IMR-90 (cell line): ENCODE measurements at regions not wholly inside any gene's neighbourhood (a gene's known extent, or its start where the extent isn't known, plus 50 kb on each side); places are given as distances from the start of the nearest gene placed in this dataset.

Experiments used
- ATAC-seq: fragments of 200-7000 bp; cut with Tn5 transposase; 2 replicates; pipeline ENCODE4 v1.9.1; 2020; ENCODE audit warnings: low read depth, mild to moderate bottlenecking, moderate library complexity
- BruUV-seq: library from RNA; stranded (reverse); fragments of 400-500 nt; replicated peaks from 2 replicates; lab custom pipeline; 2021; lab: Mats Ljungman, UMichigan
- CTCF ChIA-PET: fragments of 300-600 bp; formaldehyde crosslinking; extraction: SDS; loops from one replicate; lab custom pipeline; 2021; ENCODE audit warnings: antibody characterized with exemption; lab: Yijun Ruan, JAX
- POLR2A ChIA-PET: fragments of 300-600 bp; sonication (Branson Sonifier 250); formaldehyde crosslinking; loops from one replicate; lab custom pipeline; 2022; ENCODE audit warnings: antibody characterized with exemption; ENCODE audit not compliant: unreplicated experiment; lab: Charles Lee
- DNase-seq: peaks from one replicate; pipeline ENCODE4 v3.0.0; 2013
- H2AFZ ChIP-seq: replicated peaks from 2 replicates; pipeline ENCODE3; 2013; ENCODE audit warnings: low read length, mild to moderate bottlenecking; ENCODE audit not compliant: poor library complexity
- H2AK5ac ChIP-seq: 2 replicates; pipeline ENCODE4 v1.6.1; 2013; ENCODE audit warnings: low read depth, low read length, inconsistent platforms
- H2AK9ac ChIP-seq: replicated peaks from 2 replicates; pipeline ENCODE3; 2013; ENCODE audit warnings: mild to moderate bottlenecking, low read depth, low read length, moderate library complexity; ENCODE audit not compliant: poor library complexity
- H2BK120ac ChIP-seq: 2 replicates; pipeline ENCODE4 v1.6.1; 2013; ENCODE audit warnings: low read depth, low read length, inconsistent platforms
- H2BK15ac ChIP-seq: 3 replicates; pipeline ENCODE4 v1.6.1; 2013; ENCODE audit warnings: low read depth, low read length, inconsistent platforms
- H2BK20ac ChIP-seq: 2 replicates; pipeline ENCODE4 v1.6.1; 2013; ENCODE audit warnings: low read depth, mild to moderate bottlenecking, inconsistent platforms, low read length, moderate library complexity
- H2BK5ac ChIP-seq: 2 replicates; pipeline ENCODE4 v1.6.1; 2013; ENCODE audit warnings: mild to moderate bottlenecking, low read depth, low read length, inconsistent platforms; ENCODE audit not compliant: poor library complexity, severe bottlenecking
- H3K14ac ChIP-seq: replicated peaks from 2 replicates; pipeline ENCODE4 v1.6.1; 2013; ENCODE audit warnings: low read depth, low read length, inconsistent platforms
- H3K18ac ChIP-seq: 2 replicates; pipeline ENCODE4 v1.6.1; 2013; ENCODE audit warnings: low read depth, low read length, control low read depth
- H3K23ac ChIP-seq: 2 replicates; pipeline ENCODE4 v1.6.1; 2013; ENCODE audit warnings: low read depth, low read length, inconsistent platforms
- H3K27ac ChIP-seq: 2 replicates; pipeline ENCODE4 v1.5.1; 2013; ENCODE audit warnings: mild to moderate bottlenecking, control low read depth, low read length; ENCODE audit not compliant: insufficient read depth
- H3K27me3 ChIP-seq: 2 replicates; pipeline ENCODE4 v1.6.1; 2013; ENCODE audit warnings: low read length; ENCODE audit not compliant: control insufficient read depth, insufficient read depth
- H3K36me3 ChIP-seq: 2 replicates; pipeline ENCODE4 v1.6.1; 2013; ENCODE audit warnings: low read length, mixed read lengths; ENCODE audit not compliant: control insufficient read depth, insufficient read depth
- H3K4ac ChIP-seq: 2 replicates; pipeline ENCODE4 v1.6.1; 2013; ENCODE audit warnings: low read depth, low read length, inconsistent platforms
- H3K4me1 ChIP-seq: 2 replicates; pipeline ENCODE4 v1.6.1; 2013; ENCODE audit warnings: low read length, mixed read lengths; ENCODE audit not compliant: control insufficient read depth, insufficient read depth
- H3K4me2 ChIP-seq: 2 replicates; pipeline ENCODE4 v1.6.1; 2013; ENCODE audit warnings: low read depth, mild to moderate bottlenecking, control low read depth, low read length, moderate library complexity
- H3K4me3 ChIP-seq: 2 replicates; pipeline ENCODE4 v1.5.1; 2013; ENCODE audit warnings: low read depth, mild to moderate bottlenecking, control low read depth, low read length, moderate library complexity; ENCODE audit not compliant: insufficient read depth
- H3K56ac ChIP-seq: 2 replicates; pipeline ENCODE4 v1.6.1; 2013; ENCODE audit warnings: low read length, inconsistent platforms; ENCODE audit not compliant: insufficient read depth; ENCODE audit errors: extremely low read depth
- H3K79me1 ChIP-seq, 2 experiments: 2 replicates each; pipeline ENCODE4 v1.6.1; 2013; ENCODE audit warnings: low read length in 2 of 2, inconsistent platforms in 1 of 2, low read depth in 1 of 2
- H3K9ac ChIP-seq: 2 replicates; pipeline ENCODE4 v1.6.1; 2013; ENCODE audit warnings: low read depth, low read length, control low read depth
- H3K9me1 ChIP-seq: 2 replicates; pipeline ENCODE4 v1.6.1; 2013; ENCODE audit warnings: low read length, inconsistent platforms; ENCODE audit not compliant: insufficient read depth
- H3K9me3 ChIP-seq: 2 replicates; pipeline ENCODE4 v1.6.1; 2013; ENCODE audit warnings: low read length; ENCODE audit not compliant: control insufficient read depth, insufficient read depth
- H4K20me1 ChIP-seq: 2 replicates; pipeline ENCODE4 v1.6.1; 2013; ENCODE audit warnings: low read length, inconsistent platforms; ENCODE audit not compliant: insufficient read depth
- H4K5ac ChIP-seq: 2 replicates; pipeline ENCODE4 v1.6.1; 2013; ENCODE audit warnings: mild to moderate bottlenecking, low read depth, low read length, control low read depth
- H4K8ac ChIP-seq, 2 experiments: 2 replicates each; pipeline ENCODE4 v1.6.1; 2013; ENCODE audit warnings: low read depth in 2 of 2, low read length in 2 of 2, control low read depth in 1 of 2, inconsistent platforms in 1 of 2
- H4K91ac ChIP-seq: 2 replicates; pipeline ENCODE4 v1.6.1; 2013; ENCODE audit warnings: low read depth, low read length, inconsistent platforms; ENCODE audit not compliant: insufficient read depth
- BHLHE40 ChIP-seq: fragments of 150-350 bp; IDR thresholded peaks from 2 replicates; pipeline ENCODE4 v1.6.1; 2016; ENCODE audit warnings: mild to moderate bottlenecking, low read depth, low read length
- CEBPB ChIP-seq: IDR thresholded peaks from 2 replicates; pipeline ENCODE4 v1.6.1; 2012; ENCODE audit warnings: low read depth, low read length, improper control_type of control experiment
- CHD1 ChIP-seq: IDR thresholded peaks from 2 replicates; pipeline ENCODE4 v1.6.1; 2012; ENCODE audit warnings: low read depth, low read length, improper control_type of control experiment
- CTCF ChIP-seq: conservative IDR thresholded peaks from 2 replicates; pipeline ENCODE4 v1.5.1; 2012; ENCODE audit warnings: mild to moderate bottlenecking, low read depth, low read length, improper control_type of control experiment
- FOS ChIP-seq: fragments of 150-350 bp; IDR thresholded peaks from 2 replicates; pipeline ENCODE4 v1.6.1; 2016; ENCODE audit warnings: low read depth, low read length
- MAFK ChIP-seq: IDR thresholded peaks from 2 replicates; pipeline ENCODE4 v1.6.1; 2012; ENCODE audit warnings: low read depth, low read length, improper control_type of control experiment
- MAZ ChIP-seq: IDR thresholded peaks from 2 replicates; pipeline ENCODE4 v1.6.1; 2012; ENCODE audit warnings: low read depth, mild to moderate bottlenecking, low read length, improper control_type of control experiment, moderate library complexity, borderline replicate concordance
- NFE2L2 ChIP-seq: fragments of 150-350 bp; IDR thresholded peaks from 2 replicates; pipeline ENCODE4 v1.6.1; 2016; ENCODE audit warnings: low read depth, mild to moderate bottlenecking, low read length
- POLR2A ChIP-seq: IDR thresholded peaks from 2 replicates; pipeline ENCODE4 v1.6.1; 2012; ENCODE audit warnings: mild to moderate bottlenecking, low read depth, low read length
- RAD21 ChIP-seq: IDR thresholded peaks from 2 replicates; pipeline ENCODE4 v1.6.1; 2012; ENCODE audit warnings: low read length, improper control_type of control experiment
- RCOR1 ChIP-seq: IDR thresholded peaks from 2 replicates; pipeline ENCODE4 v1.6.1; 2012; ENCODE audit warnings: mild to moderate bottlenecking, low read length, improper control_type of control experiment; ENCODE audit not compliant: insufficient replicate concordance
- RFX5 ChIP-seq: IDR thresholded peaks from 2 replicates; pipeline ENCODE4 v1.8.0; 2012; ENCODE audit warnings: low read depth, mild to moderate bottlenecking, low read length, moderate library complexity
- USF2 ChIP-seq: fragments of 150-350 bp; IDR thresholded peaks from 2 replicates; pipeline ENCODE4 v1.6.1; 2017; ENCODE audit warnings: mild to moderate bottlenecking, antibody characterized with exemption, low read length, low read depth
- WGBS, 2 experiments: methylation state at CpG; one replicate each; pipeline versions ENCODE4 v1.1.5 to v1.1.7; 2013; ENCODE audit warnings: missing lambda C conversion rate in 2 of 2; ENCODE audit not compliant: insufficient read length in 1 of 2; ENCODE audit errors: extremely low coverage in 2 of 2; 5-methylcytosine and 5-hydroxymethylcytosine counted together
- dilution Hi-C: fragments of 300-500 bp; cut with HindIII; formaldehyde crosslinking; loops from one replicate; pipeline ENCODE4 v1.14.3; 2018; ENCODE audit warnings: low sequenced_read_pairs; ENCODE audit not compliant: unreplicated experiment
- in situ Hi-C: fragments of 300-500 bp; cut with MboI; formaldehyde crosslinking; loops from 3 replicates; pipeline ENCODE4 v1.14.3; 2019; ENCODE audit warnings: low sequenced_read_pairs, inconsistent platforms, mixed read lengths
- intact Hi-C: fragments of 100-400 bp; cut with micrococcal nuclease; formaldehyde crosslinking; loops from 2 replicates; pipeline ENCODE4 v1.10.0; 2022

GRCh38 chr3:153003441-153003840 is 158.6 kb upstream of the RAP2B start:
- TF ChIP-seq RAD21: no peak
- TF ChIP-seq POLR2A: no peak
- TF ChIP-seq CTCF: no peak
- TF ChIP-seq RCOR1: no peak
- TF ChIP-seq RFX5: no peak
- no peak for TF ChIP-seq MAZ
- TF ChIP-seq CEBPB: no peak
- no peak for TF ChIP-seq NFE2L2
- TF ChIP-seq FOS: no peak
- TF ChIP-seq BHLHE40: no peak
- no peak for TF ChIP-seq CHD1
- TF ChIP-seq USF2: no peak
- TF ChIP-seq MAFK: no peak
- no peaks in the 10 kb centered on the region for H3K36me3 ChIP-seq
- H2BK20ac ChIP-seq: no peak overlapping the region
- no peaks in the 10 kb centered on the region for H3K9me1 ChIP-seq
- H3K79me1 ChIP-seq: no peaks in the 10 kb centered on the region
- H3K14ac ChIP-seq: no peak overlapping the region
- no peaks in the 10 kb centered on the region for H4K20me1 ChIP-seq
- WGBS, 2 experiments: 0% methylated on average over 1 of the region's 2 CpGs; no CpG with 5 or more reads in 1 of the 2 experiments
- no peak overlapping the region for H2BK5ac ChIP-seq
- no peak overlapping the region for H3K18ac ChIP-seq
- CTCF ChIA-PET: no interaction called here
- no peak overlapping the region for H3K4me2 ChIP-seq
- H2AFZ ChIP-seq: no peak overlapping the region
- BruUV-seq: no TSS peak
- ATAC-seq (no peak), DNase-seq (no peak)
- in situ Hi-C loops: loop anchor here (25.0 kb wide), 2 partner anchors 984 to 1234 kb away; no protein-coding TSS in a partner anchor
- no peak overlapping the region for H4K91ac ChIP-seq
- no peaks in the 10 kb centered on the region for H3K4me1 ChIP-seq
- H3K56ac ChIP-seq: no peak overlapping the region
- H3K9me3 ChIP-seq: no peaks in the 10 kb centered on the region
- no peak overlapping the region for H3K27ac ChIP-seq
- H3K4ac ChIP-seq: no peak overlapping the region
- dilution Hi-C loops: no loop called here
- H2AK5ac ChIP-seq: no peak overlapping the region
- H4K8ac ChIP-seq: no peak overlapping the region
- no peak overlapping the region for H4K5ac ChIP-seq
- no peak overlapping the region for H3K9ac ChIP-seq
- intact Hi-C loops: no loop called here
- POLR2A ChIA-PET: no interaction called here
- no peak overlapping the region for H3K4me3 ChIP-seq
- no peak overlapping the region for H3K23ac ChIP-seq
- H2BK120ac ChIP-seq: no peak overlapping the region
- no peak overlapping the region for H2AK9ac ChIP-seq
- no peaks in the 10 kb centered on the region for H3K27me3 ChIP-seq
- H2BK15ac ChIP-seq: no peak overlapping the region
